Uterus (tissue), 3 donors: ENCODE measurements at regions not wholly inside any gene's neighbourhood (a gene's known extent, or its start where the extent isn't known, plus 50 kb on each side); places are given as distances from the start of the nearest gene placed in this dataset.

ENCODE experiments used
- DNase-seq, 2 donors: peaks; one replicate each; pipeline ENCODE4 v3.0.0-alpha.2; 2019 to 2020
- H3K27ac ChIP-seq, 2 donors: fragments of 200-600 bp; sonication (generic); 1 replicate in 1 of 2; 2 replicates in 1 of 2; pipeline ENCODE4 v1.5.1; 2016 to 2018
- H3K27me3 ChIP-seq, 2 donors: fragments of 200-600 bp; sonication (generic); one replicate each; pipeline ENCODE4 v1.5.1; 2018 to 2019; ENCODE audit warnings: control low read depth in 1 of 2
- H3K36me3 ChIP-seq, 2 donors: fragments of 200-600 bp; sonication (generic); one replicate each; pipeline ENCODE4 v1.5.1; 2019; ENCODE audit warnings: control low read depth in 1 of 2
- H3K4me1 ChIP-seq, 2 donors: fragments of 200-600 bp; sonication (generic); one replicate each; pipeline ENCODE4 v1.5.1; 2018 to 2019; ENCODE audit warnings: control low read depth in 1 of 2
- H3K4me3 ChIP-seq, 2 donors: fragments of 200-600 bp; sonication (generic); 1 replicate in 1 of 2; 2 replicates in 1 of 2; pipeline ENCODE4 v1.5.1; 2018 to 2019; ENCODE audit warnings: mild to moderate bottlenecking in 1 of 2
- H3K9me3 ChIP-seq, 2 donors: fragments of 200-600 bp; sonication (generic); one replicate each; pipeline ENCODE4 v1.5.1; 2019; ENCODE audit warnings: control low read depth in 1 of 2
- POLR2A ChIP-seq, 2 donors: fragments of 450-650 bp; IDR thresholded peaks; one replicate each; pipeline ENCODE4 v1.6.1; 2016; ENCODE audit warnings: antibody characterized with exemption in 2 of 2, mild to moderate bottlenecking in 1 of 2, moderate library complexity in 1 of 2
- intact Hi-C: fragments of 100-400 bp; cut with DNase I; formaldehyde crosslinking; loops from one replicate; pipeline ENCODE4 v1.15.1; 2023; ENCODE audit warnings: low total_unique reads
- TF ChIP-seq, protein P1 (sequence below), 4 experiments: fragments of 200-600 bp in 2 of 4; fragments of 450-650 bp in 2 of 4; sonication (generic) in 2 of 4; IDR thresholded peaks; one replicate each; pipeline ENCODE4 v1.5.1; 2016 to 2019; ENCODE audit warnings: antibody characterized with exemption in 4 of 4, mild to moderate bottlenecking in 2 of 4, moderate library complexity in 1 of 4
- donor health status: DM: yes; HTN: yes; CAD: no.

DNA sequence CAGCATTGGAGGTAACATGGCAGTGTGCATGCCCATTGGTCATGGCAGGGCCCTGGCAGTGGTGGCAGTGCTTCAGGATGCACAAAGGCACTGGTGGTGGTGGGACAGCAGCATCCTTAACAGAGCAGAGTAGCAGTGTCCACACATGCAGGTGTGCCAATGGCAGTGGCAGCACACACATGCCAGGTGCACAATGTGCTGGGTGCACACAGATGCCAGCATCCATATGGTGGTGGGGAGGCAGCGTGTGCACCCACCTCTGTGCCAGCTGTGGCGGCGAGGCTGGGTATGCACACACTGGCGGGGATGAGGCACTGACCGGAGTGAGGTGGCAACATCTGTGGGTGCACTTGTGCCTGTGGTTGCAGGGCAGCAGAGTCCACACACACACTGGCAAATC lies 150.6 kb downstream of the SI start:
- Histone ChIP-seq H3K4me3 (no peak overlapping the region), H3K9me3 (no peaks in the 10 kb centered on the region), H3K4me1 (no peaks in the 10 kb centered on the region), H3K27ac (no peak overlapping the region), H3K36me3 (no peaks in the 10 kb centered on the region), H3K27me3 (no peaks in the 10 kb centered on the region)
- TF ChIP-seq, protein P1, sequence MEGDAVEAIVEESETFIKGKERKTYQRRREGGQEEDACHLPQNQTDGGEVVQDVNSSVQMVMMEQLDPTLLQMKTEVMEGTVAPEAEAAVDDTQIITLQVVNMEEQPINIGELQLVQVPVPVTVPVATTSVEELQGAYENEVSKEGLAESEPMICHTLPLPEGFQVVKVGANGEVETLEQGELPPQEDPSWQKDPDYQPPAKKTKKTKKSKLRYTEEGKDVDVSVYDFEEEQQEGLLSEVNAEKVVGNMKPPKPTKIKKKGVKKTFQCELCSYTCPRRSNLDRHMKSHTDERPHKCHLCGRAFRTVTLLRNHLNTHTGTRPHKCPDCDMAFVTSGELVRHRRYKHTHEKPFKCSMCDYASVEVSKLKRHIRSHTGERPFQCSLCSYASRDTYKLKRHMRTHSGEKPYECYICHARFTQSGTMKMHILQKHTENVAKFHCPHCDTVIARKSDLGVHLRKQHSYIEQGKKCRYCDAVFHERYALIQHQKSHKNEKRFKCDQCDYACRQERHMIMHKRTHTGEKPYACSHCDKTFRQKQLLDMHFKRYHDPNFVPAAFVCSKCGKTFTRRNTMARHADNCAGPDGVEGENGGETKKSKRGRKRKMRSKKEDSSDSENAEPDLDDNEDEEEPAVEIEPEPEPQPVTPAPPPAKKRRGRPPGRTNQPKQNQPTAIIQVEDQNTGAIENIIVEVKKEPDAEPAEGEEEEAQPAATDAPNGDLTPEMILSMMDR (IDR thresholded peaks at IDR 0.05): no peak
- no peak for TF ChIP-seq POLR2A (IDR thresholded peaks at IDR 0.05)
- no peak for DNase-seq
- intact Hi-C loops: no loop called here

DNA sequence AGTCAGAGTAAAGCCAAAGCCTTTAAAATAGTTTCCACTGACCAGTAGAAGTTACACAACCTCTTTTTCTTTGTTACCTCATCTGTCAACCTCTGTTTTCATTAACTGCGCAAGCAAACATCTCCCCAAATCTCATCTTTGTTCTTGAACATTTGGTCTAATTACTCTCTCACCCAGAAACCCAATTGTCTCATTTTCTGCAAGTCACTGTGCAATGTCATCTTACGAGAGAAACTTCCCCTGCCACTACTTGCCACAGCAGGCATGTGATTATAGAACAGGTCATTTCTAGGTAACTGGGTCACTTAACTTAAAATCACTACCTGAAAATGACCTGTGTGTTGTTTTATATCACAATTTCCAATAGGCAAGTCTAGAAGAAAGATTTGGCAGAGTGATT lies 159.4 kb downstream of the SI start:
- Histone ChIP-seq H3K9me3 (no peaks in the 10 kb centered on the region), H3K36me3 (no peaks in the 10 kb centered on the region), H3K27me3 (no peaks in the 10 kb centered on the region), H3K4me1 (no peaks in the 10 kb centered on the region), H3K27ac (no peak overlapping the region), H3K4me3 (no peak overlapping the region)
- DNase-seq: no peak
- intact Hi-C loops: no loop called here
- TF ChIP-seq, protein P1 (IDR thresholded peaks at IDR 0.05): no peak
- TF ChIP-seq POLR2A (IDR thresholded peaks at IDR 0.05): no peak

DNA sequence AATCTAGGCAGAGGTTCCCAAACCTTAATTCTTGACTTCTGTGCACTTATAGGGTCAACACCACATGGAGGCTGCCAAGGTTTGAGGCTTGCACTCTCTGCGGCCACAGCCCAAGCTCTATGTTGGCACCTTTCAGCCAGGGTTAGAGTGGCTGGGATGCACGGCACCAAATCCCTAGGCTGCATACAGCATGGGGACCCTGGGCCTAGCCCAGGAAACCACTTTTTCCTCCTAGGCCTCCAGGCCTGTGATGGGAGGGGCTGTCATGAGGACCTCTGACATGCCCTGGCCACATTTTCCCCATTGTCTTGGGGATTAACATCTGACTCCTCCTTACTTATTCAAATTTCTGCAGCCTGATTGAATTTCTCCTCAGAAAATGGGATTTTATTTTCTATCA lies 165.4 kb downstream of the SI start:
- Histone ChIP-seq H3K4me3 (no peak overlapping the region), H3K27ac (no peak overlapping the region), H3K27me3 (no peaks in the 10 kb centered on the region), H3K9me3 (no peaks in the 10 kb centered on the region), H3K4me1 (no peaks in the 10 kb centered on the region), H3K36me3 (no peaks in the 10 kb centered on the region)
- no peak for TF ChIP-seq POLR2A (IDR thresholded peaks at IDR 0.05)
- TF ChIP-seq, protein P1 (IDR thresholded peaks at IDR 0.05): no peak
- no peak for DNase-seq
- intact Hi-C loops: no loop called here

DNA sequence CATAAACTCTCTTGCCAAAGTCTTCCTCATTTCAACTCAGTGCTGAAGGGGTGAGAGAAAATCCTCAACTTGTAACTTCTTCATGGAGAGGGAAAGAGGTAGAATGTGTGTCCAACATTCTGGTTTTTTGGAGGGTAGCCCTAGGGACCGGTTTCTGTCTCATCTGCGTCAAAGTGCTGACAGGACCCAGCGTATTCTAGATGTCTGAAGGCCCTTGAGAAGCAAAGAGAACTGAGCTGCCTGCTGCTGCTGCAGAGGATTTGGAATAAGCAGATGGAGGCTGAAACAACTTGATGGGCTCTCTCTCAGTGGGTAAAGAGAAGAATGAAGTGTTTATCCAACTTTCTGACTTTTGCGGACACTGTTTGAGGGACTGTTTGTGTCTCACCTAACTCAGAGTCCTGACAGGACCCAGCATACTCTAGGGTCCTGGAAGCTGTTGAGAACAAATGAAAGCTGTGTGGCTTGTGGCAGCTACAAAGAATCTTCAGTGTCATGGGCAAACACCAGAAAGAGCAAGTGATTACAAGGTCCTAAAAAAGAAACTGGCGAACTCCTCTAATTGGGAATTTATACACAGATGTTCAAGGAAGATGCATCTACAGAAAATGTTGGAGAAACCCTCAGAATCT lies 174.4 kb downstream of the SI start:
- Histone ChIP-seq H3K4me3 (no peak overlapping the region), H3K36me3 (no peaks in the 10 kb centered on the region), H3K27ac (no peak overlapping the region), H3K4me1 (no peaks in the 10 kb centered on the region), H3K9me3 (no peaks in the 10 kb centered on the region), H3K27me3 (no peaks in the 10 kb centered on the region)
- TF ChIP-seq, protein P1 (IDR thresholded peaks at IDR 0.05): no peak
- no peak for TF ChIP-seq POLR2A (IDR thresholded peaks at IDR 0.05)
- intact Hi-C loops: no loop called here
- DNase-seq: no peak

DNA sequence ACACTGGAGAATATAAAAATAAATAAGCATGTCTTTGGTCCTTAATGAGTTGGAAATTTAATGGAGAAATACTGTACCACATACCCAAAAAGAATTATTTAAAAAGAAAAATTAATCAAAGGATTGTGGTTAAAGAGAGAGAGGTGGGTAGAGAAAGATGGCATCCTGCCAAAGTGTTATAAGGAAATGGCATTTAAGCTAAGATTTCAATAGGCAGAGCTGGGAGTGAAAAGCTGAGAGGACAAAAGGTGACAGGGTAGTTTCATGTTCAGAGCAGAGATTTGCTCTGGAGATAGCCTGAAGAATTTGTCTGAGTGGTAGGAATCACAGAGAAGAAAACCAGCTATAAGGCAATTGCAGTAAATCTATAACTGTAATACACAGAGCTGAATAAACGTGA lies 181.0 kb downstream of the SI start:
- no peak for DNase-seq
- intact Hi-C loops: no loop called here
- Histone ChIP-seq H3K9me3 (no peaks in the 10 kb centered on the region), H3K27ac (no peak overlapping the region), H3K36me3 (no peaks in the 10 kb centered on the region), H3K4me1 (no peaks in the 10 kb centered on the region), H3K4me3 (no peak overlapping the region), H3K27me3 (no peaks in the 10 kb centered on the region)
- no peak for TF ChIP-seq POLR2A (IDR thresholded peaks at IDR 0.05)
- TF ChIP-seq, protein P1 (IDR thresholded peaks at IDR 0.05): no peak
